Coronary artery (tissue), 2 donors: ENCODE measurements at regions not wholly inside any gene's neighbourhood (a gene's known extent, or its start where the extent isn't known, plus 50 kb on each side); places are given as distances from the start of the nearest gene placed in this dataset.

Source experiments
- DNase-seq: peaks from one replicate; pipeline ENCODE4 v3.0.0-alpha.2; 2017; ENCODE audit warnings: low spot score
- H3K27ac ChIP-seq, 2 donors: fragments of 200-600 bp; sonication (generic); one replicate each; pipeline ENCODE4 v1.5.1; 2016 to 2019
- H3K4me3 ChIP-seq: fragments of 200-600 bp; sonication (generic); 2 replicates; pipeline ENCODE4 v1.5.1; 2016; ENCODE audit warnings: mild to moderate bottlenecking, moderate library complexity
- CTCF ChIP-seq: fragments of 200-600 bp; sonication (generic); IDR thresholded peaks from one replicate; pipeline ENCODE4 v1.5.1; 2019; ENCODE audit warnings: antibody characterized with exemption

DNA sequence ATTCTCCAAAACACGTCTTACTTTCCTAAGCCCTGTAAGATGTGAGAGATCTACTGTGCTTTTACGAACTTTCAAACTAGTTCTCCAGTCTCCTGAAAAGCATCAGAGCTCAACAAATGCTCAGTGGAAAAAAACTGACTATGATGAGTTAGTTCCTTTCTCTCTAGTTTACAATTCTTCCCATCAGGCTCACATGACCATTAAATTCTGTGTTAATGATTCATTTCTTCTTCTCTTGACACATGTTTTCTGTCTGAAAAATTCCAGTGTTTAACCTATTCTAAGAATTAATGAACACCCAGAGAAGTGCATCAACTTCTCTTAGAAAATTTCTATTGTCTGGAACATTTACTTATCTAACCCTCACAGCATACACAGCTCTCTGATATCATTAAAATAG is 844.3 kb downstream of the SI start:
- Histone ChIP-seq H3K4me3 (no peak overlapping the region), H3K27ac (no peak overlapping the region)
- DNase-seq = no peak
- TF ChIP-seq CTCF = no peak

GRCh38 chr3:164231718-164232117 is 846.6 kb downstream of the SI start:
- DNase-seq = no peak
- H3K27ac ChIP-seq = no peak overlapping the region
- H3K4me3 ChIP-seq = no peak overlapping the region
- TF ChIP-seq CTCF = no peak

- no peak for DNase-seq
Measured at GRCh38 chr3:164230385-164231094, 847.8 kb downstream of the SI start.

DNA sequence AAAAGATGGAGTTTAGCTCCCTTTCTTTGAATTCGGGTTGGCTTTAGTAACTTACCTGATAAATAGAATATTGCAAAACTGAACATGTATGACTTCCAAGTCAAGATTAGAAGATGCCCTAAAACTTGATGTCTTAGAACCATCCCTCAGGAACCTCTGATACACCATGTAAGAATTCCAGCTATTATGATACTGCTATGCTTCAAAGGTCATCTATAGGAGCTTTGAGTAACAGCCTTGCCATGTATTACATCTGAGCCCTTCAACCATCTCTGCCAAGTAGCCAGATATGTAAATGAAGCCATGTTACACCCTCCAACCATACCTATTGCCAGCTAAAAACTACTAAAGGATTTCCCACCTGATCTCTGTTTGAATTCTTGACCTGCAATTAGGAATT is 854.2 kb downstream of the SI start:
- H3K4me3 ChIP-seq = no peak overlapping the region
- TF ChIP-seq CTCF = no peak
- H3K27ac ChIP-seq = no peak overlapping the region
- DNase-seq = no peak

More at GRCh38 chr3:164230385-164231094, 847.8 kb downstream of the SI start:
- TF ChIP-seq CTCF = no peak
- Histone ChIP-seq H3K27ac (no peak overlapping the region), H3K4me3 (no peak overlapping the region)

GRCh38 chr3:164222197-164222596 is 856.1 kb downstream of the SI start:
- DNase-seq = no peak
- Histone ChIP-seq H3K27ac (no peak overlapping the region), H3K4me3 (no peak overlapping the region)
- TF ChIP-seq CTCF = no peak

GRCh38 chr3:164221297-164221696 is 857.0 kb downstream of the SI start:
- no peak for TF ChIP-seq CTCF
- no peak overlapping the region for H3K27ac ChIP-seq
- DNase-seq = no peak
- H3K4me3 ChIP-seq = no peak overlapping the region

DNA sequence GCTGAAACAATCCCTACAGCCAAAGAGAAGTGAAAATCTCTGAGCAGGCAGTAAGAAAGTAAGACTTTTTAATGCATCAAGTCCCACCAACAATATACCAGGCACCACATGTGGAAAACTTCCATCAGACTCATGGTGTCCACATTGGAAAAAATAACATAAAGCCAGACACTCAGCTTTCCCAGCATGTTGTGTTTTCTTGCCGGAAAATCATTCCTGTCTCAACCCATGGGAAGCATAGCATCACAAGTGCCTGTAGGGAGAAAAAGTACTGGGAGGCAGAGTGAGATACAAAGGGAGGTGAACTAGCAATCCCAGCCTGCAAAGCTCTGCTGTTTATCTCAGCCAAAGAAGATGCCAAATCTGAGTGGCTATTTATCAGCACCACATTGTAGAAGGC is 868.9 kb downstream of the SI start:
- Histone ChIP-seq H3K4me3 (no peak overlapping the region), H3K27ac (no peak overlapping the region)
- no peak for TF ChIP-seq CTCF
- no peak for DNase-seq
